GM23338 (cell line): ENCODE measurements at regions not wholly inside any gene's neighbourhood (a gene's known extent, or its start where the extent isn't known, plus 50 kb on each side); places are given as distances from the start of the nearest gene placed in this dataset.
"Not testable (repeated sequence)": the region's sequence is repeated elsewhere in the genome, so short reads cannot be mapped to it uniquely, and the experiment has no call there.

ENCODE experiments used
- ATAC-seq: fragments of 200-7000 bp; cut with Tn5 transposase; 3 replicates; pipeline ENCODE4 v1.9.1; 2020
- DNase-seq: peaks from one replicate; pipeline ENCODE4 v3.0.0-alpha.2; 2015; ENCODE audit warnings: low spot score
- H2AFZ ChIP-seq: fragments of 200-600 bp; sonication (generic); 2 replicates; pipeline ENCODE4 v1.8.0; 2016; ENCODE audit warnings: antibody characterized with exemption, mild to moderate bottlenecking, moderate library complexity
- H3F3A ChIP-seq: fragments of 200-600 bp; sonication (generic); replicated peaks from 2 replicates; pipeline ENCODE4 v1.8.0; 2017; ENCODE audit warnings: antibody characterized with exemption, mixed run types, low read depth
- H3K27ac ChIP-seq: fragments of 200-600 bp; sonication (generic); 2 replicates; pipeline ENCODE4 v1.6.1; 2016; ENCODE audit warnings: low read depth
- H3K27me3 ChIP-seq: fragments of 200-600 bp; sonication (generic); 2 replicates; pipeline ENCODE4 v1.8.0; 2016; ENCODE audit warnings: mild to moderate bottlenecking, mixed run types, moderate library complexity; ENCODE audit not compliant: insufficient read depth
- H3K36me3 ChIP-seq: fragments of 200-600 bp; sonication (generic); 2 replicates; pipeline ENCODE4 v1.8.0; 2016; ENCODE audit warnings: mild to moderate bottlenecking; ENCODE audit not compliant: insufficient read depth
- H3K4me1 ChIP-seq: fragments of 200-600 bp; sonication (generic); 2 replicates; pipeline ENCODE4 v1.8.0; 2016; ENCODE audit warnings: mild to moderate bottlenecking, moderate library complexity; ENCODE audit not compliant: insufficient read depth
- H3K4me2 ChIP-seq: fragments of 200-600 bp; sonication (generic); 2 replicates; pipeline ENCODE4 v1.7.1; 2017; ENCODE audit warnings: mixed run types
- H3K4me3 ChIP-seq: fragments of 200-600 bp; sonication (generic); 2 replicates; pipeline ENCODE4 v1.6.1; 2016; ENCODE audit warnings: mixed run types
- H3K79me2 ChIP-seq: fragments of 200-600 bp; sonication (generic); replicated peaks from 2 replicates; pipeline ENCODE4 v1.8.0; 2017; ENCODE audit warnings: mild to moderate bottlenecking; ENCODE audit not compliant: insufficient read depth
- H3K9me2 ChIP-seq: fragments of 200-600 bp; sonication (generic); 2 replicates; pipeline ENCODE4 v1.8.0; 2017; ENCODE audit not compliant: insufficient read depth
- H4K20me1 ChIP-seq: fragments of 200-600 bp; sonication (generic); replicated peaks from 2 replicates; pipeline ENCODE4 v1.8.0; 2017; ENCODE audit warnings: mild to moderate bottlenecking; ENCODE audit not compliant: insufficient read depth
- H3K27ac Mint-ChIP-seq: 2 replicates; pipeline ENCODE4 v1.8.0; 2020; ENCODE audit warnings: inconsistent platforms, mild to moderate bottlenecking, moderate library complexity, mixed read lengths
- H3K27me3 Mint-ChIP-seq: 3 replicates; pipeline ENCODE4 v1.8.0; 2022; ENCODE audit warnings: low read depth, mild to moderate bottlenecking, moderate library complexity, mixed read lengths, inconsistent platforms; ENCODE audit not compliant: insufficient read depth, poor library complexity
- H3K36me3 Mint-ChIP-seq: 3 replicates; pipeline ENCODE4 v1.8.0; 2021; ENCODE audit warnings: low read depth, mild to moderate bottlenecking, inconsistent platforms, moderate library complexity, mixed read lengths
- H3K4me1 Mint-ChIP-seq: 3 replicates; pipeline ENCODE4 v1.8.0; 2020; ENCODE audit warnings: mild to moderate bottlenecking, inconsistent platforms, mixed read lengths
- H3K4me3 Mint-ChIP-seq: 3 replicates; pipeline ENCODE4 v1.8.0; 2021; ENCODE audit warnings: moderate library complexity, mild to moderate bottlenecking, inconsistent platforms, mixed read lengths
- H3K9me3 Mint-ChIP-seq: 3 replicates; pipeline ENCODE4 v1.8.0; 2020; ENCODE audit warnings: moderate library complexity, mild to moderate bottlenecking, inconsistent platforms, mixed read lengths
- EZH2 ChIP-seq: fragments of 200-600 bp; sonication (generic); IDR thresholded peaks from one replicate; pipeline ENCODE4 v1.8.0; 2017; ENCODE audit warnings: antibody characterized with exemption, mild to moderate bottlenecking, low read depth; ENCODE audit not compliant: unreplicated experiment
- EZH2phosphoT487 ChIP-seq: fragments of 200-600 bp; sonication (generic); IDR thresholded peaks from one replicate; pipeline ENCODE4 v1.8.1; 2018; ENCODE audit warnings: antibody characterized with exemption; ENCODE audit not compliant: unreplicated experiment
- JUNB ChIP-seq: IDR thresholded peaks from one replicate; pipeline ENCODE4 v1.6.1; 2016; ENCODE audit warnings: antibody characterized with exemption; ENCODE audit not compliant: unreplicated experiment
- NANOG ChIP-seq: IDR thresholded peaks from 2 replicates; pipeline ENCODE4 v1.6.1; 2016; ENCODE audit warnings: antibody characterized with exemption, borderline replicate concordance
- POLR2AphosphoS5 ChIP-seq: IDR thresholded peaks from 2 replicates; pipeline ENCODE4 v1.6.1; 2016; ENCODE audit warnings: antibody characterized with exemption, low read depth
- REST ChIP-seq: IDR thresholded peaks from one replicate; pipeline ENCODE4 v1.6.1; 2018; ENCODE audit warnings: antibody characterized with exemption; ENCODE audit not compliant: unreplicated experiment
- STAT1 ChIP-seq: IDR thresholded peaks from one replicate; pipeline ENCODE4 v1.6.1; 2016; ENCODE audit warnings: antibody characterized with exemption; ENCODE audit not compliant: unreplicated experiment
- ZNF114 ChIP-seq: fragments of 250-450 bp; sonication (Bioruptor Pico); IDR thresholded peaks from 2 replicates; pipeline ENCODE4 v1.5.0; 2020; ENCODE audit warnings: mild to moderate bottlenecking, moderate library complexity
- ZNF462 ChIP-seq: fragments of 250-450 bp; sonication (Bioruptor Pico); IDR thresholded peaks from 2 replicates; pipeline ENCODE4 v1.5.0; 2020; ENCODE audit warnings: mild to moderate bottlenecking, moderate library complexity
- TF ChIP-seq, protein P1 (sequence below), 2 experiments: fragments of 200-600 bp in 1 of 2; sonication (generic) in 1 of 2; conservative IDR thresholded peaks; 2 replicates each; pipeline versions ENCODE4 v1.5.1 to v1.6.1; 2016 to 2017; ENCODE audit warnings: antibody characterized with exemption in 2 of 2, low read depth in 2 of 2, mild to moderate bottlenecking in 2 of 2, moderate library complexity in 1 of 2

DNA sequence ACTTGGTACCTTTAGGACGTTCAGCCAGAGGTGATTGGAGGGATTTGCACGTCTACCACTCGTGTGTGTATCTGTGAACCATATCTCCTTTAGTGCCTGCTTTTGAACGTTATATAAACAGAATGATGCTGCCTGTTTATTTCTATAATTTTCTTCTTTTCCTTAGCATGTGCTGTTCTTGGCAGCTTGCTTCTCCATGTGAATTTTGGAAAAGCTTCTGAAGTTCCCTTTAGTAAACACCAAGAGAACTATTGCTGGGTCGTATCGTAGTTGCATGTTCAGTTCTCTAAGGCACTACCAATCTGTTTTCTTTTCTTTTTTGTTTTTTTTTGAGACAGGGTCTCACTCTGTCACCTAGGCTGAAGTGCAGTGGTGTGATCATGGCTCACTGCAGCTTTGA is 73.8 kb upstream of the FANCC start:
- DNase-seq, H3K4me3 Mint-ChIP-seq, H3K9me2 ChIP-seq, H3F3A ChIP-seq, H3K4me2 ChIP-seq, H2AFZ ChIP-seq, H3K9me3 Mint-ChIP-seq, H3K79me2 ChIP-seq, ATAC-seq, H3K27me3 Mint-ChIP-seq, H3K4me3 ChIP-seq, H3K4me1 Mint-ChIP-seq, H3K27me3 ChIP-seq, H3K36me3 Mint-ChIP-seq, H3K4me1 ChIP-seq, H3K36me3 ChIP-seq, H3K27ac Mint-ChIP-seq, H3K27ac ChIP-seq, H4K20me1 ChIP-seq: not testable (repeated sequence)

DNA sequence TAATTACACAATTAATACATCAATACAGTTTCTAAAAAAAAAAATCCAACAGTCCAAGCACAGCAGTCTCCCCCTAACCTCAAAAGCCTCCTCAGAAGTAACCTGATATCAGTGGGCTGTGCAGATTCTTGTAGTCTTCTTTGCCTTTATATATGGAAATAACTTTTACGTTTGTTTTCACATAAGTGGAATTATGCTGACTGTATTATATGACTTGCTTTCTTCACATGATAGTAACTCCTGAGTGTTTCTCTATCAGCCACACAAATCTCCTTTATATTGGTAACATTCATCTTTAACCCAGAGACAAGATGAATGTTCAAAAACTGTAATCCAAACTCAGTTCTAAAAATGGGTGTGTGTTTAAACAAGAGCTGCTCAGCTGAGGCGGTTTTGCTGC is 71.9 kb upstream of the FANCC start:
- Histone ChIP-seq H3F3A (no peaks in the 10 kb centered on the region), H2AFZ (no peak overlapping the region), H3K27ac (no peak overlapping the region), H3K4me2 (no peak overlapping the region), H3K4me3 (no peak overlapping the region), H3K79me2 (no peaks in the 10 kb centered on the region), H3K36me3 (no peaks in the 10 kb centered on the region), H4K20me1 (no peaks in the 10 kb centered on the region), H3K4me1 (no peaks in the 10 kb centered on the region), H3K27me3 (no peaks in the 10 kb centered on the region), H3K9me2 (no peaks in the 10 kb centered on the region)
- H3K9me3 Mint-ChIP-seq: no peaks in the 10 kb centered on the region
- H3K27me3 Mint-ChIP-seq: peaks cover 4% of the 10 kb centered on the region
- no peak overlapping the region for H3K27ac Mint-ChIP-seq
- TF ChIP-seq ZNF114 (CRISPR knock-in tag): no peak
- no peak for TF ChIP-seq POLR2AphosphoS5
- no peak for TF ChIP-seq REST
- TF ChIP-seq EZH2phosphoT487: no peak
- no peak for TF ChIP-seq JUNB
- no peak for TF ChIP-seq NANOG
- no peak for TF ChIP-seq STAT1
- no peak for TF ChIP-seq EZH2
- TF ChIP-seq, protein P1, sequence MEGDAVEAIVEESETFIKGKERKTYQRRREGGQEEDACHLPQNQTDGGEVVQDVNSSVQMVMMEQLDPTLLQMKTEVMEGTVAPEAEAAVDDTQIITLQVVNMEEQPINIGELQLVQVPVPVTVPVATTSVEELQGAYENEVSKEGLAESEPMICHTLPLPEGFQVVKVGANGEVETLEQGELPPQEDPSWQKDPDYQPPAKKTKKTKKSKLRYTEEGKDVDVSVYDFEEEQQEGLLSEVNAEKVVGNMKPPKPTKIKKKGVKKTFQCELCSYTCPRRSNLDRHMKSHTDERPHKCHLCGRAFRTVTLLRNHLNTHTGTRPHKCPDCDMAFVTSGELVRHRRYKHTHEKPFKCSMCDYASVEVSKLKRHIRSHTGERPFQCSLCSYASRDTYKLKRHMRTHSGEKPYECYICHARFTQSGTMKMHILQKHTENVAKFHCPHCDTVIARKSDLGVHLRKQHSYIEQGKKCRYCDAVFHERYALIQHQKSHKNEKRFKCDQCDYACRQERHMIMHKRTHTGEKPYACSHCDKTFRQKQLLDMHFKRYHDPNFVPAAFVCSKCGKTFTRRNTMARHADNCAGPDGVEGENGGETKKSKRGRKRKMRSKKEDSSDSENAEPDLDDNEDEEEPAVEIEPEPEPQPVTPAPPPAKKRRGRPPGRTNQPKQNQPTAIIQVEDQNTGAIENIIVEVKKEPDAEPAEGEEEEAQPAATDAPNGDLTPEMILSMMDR (conservative IDR thresholded peaks at IDR 0.05; ENCODE audit: low read depth in 2 of 2): no peak
- TF ChIP-seq ZNF462 (CRISPR knock-in tag): no peak
- DNase-seq (no peak), ATAC-seq (no peak)
- no peak overlapping the region for H3K4me3 Mint-ChIP-seq
- no peaks in the 10 kb centered on the region for H3K36me3 Mint-ChIP-seq
- peaks cover 3% of the 10 kb centered on the region; the same call in 1 of the 3 replicates for H3K4me1 Mint-ChIP-seq
